Ovary (tissue), 7 donors: ENCODE measurements at regions not wholly inside any gene's neighbourhood (a gene's known extent, or its start where the extent isn't known, plus 50 kb on each side); places are given as distances from the start of the nearest gene placed in this dataset.

Source experiments
- DNase-seq, 5 donors: peaks; one replicate each; pipeline ENCODE4 v3.0.0-alpha.2; 2019 to 2020
- H3K27ac ChIP-seq, 2 donors: fragments of 200-600 bp; one replicate each; pipeline versions ENCODE4 v1.5.1 to v1.8.0; 2019 to 2022
- H3K27me3 ChIP-seq: fragments of 200-600 bp; one replicate; pipeline ENCODE4 v1.8.0; 2022
- H3K36me3 ChIP-seq: fragments of 200-600 bp; sonication (generic); one replicate; pipeline ENCODE4 v1.5.1; 2019
- H3K4me1 ChIP-seq: one replicate; pipeline ENCODE4 v1.8.1; 2013; ENCODE audit warnings: mild to moderate bottlenecking, moderate library complexity; ENCODE audit not compliant: insufficient read depth
- H3K4me3 ChIP-seq: fragments of 200-600 bp; sonication (generic); one replicate; pipeline ENCODE4 v1.5.1; 2017
- H3K9me3 ChIP-seq, 2 donors: fragments of 200-600 bp in 1 of 2; sonication (generic) in 1 of 2; one replicate each; pipeline versions ENCODE4 v1.5.1 to v1.8.1; 2013 to 2019; ENCODE audit warnings: mild to moderate bottlenecking in 1 of 2, moderate library complexity in 1 of 2
- CTCF ChIP-seq, 3 donors: fragments of 450-650 bp in 2 of 3; fragments of 200-600 bp in 1 of 3; IDR thresholded peaks; one replicate each; pipeline versions ENCODE4 v1.5.1 to v1.8.0; 2016 to 2022; ENCODE audit warnings: antibody characterized with exemption in 3 of 3, mild to moderate bottlenecking in 1 of 3
- EP300 ChIP-seq: sonication (generic); formaldehyde crosslinking; IDR thresholded peaks from one replicate; pipeline ENCODE4 v1.6.1; 2017; ENCODE audit warnings: antibody characterized with exemption
- POLR2A ChIP-seq: fragments of 450-650 bp; IDR thresholded peaks from one replicate; pipeline ENCODE4 v1.6.1; 2017; ENCODE audit warnings: antibody characterized with exemption, mild to moderate bottlenecking, moderate library complexity
- WGBS, 3 donors: extraction: QIAGEN DNeasy Blood & Tissue Kit in 1 of 3; methylation state at CpG; one replicate each; pipeline versions ENCODE4 v1.1.5 to v1.1.7; 2013 to 2017; 5-methylcytosine and 5-hydroxymethylcytosine counted together
- intact Hi-C, 4 donors: fragments of 100-400 bp; cut with DNase I; formaldehyde crosslinking; loops; one replicate each; pipeline versions ENCODE4 v1.11.0 to v1.15.1; 2022 to 2023
- donor health status: DM: no; HTN: no; CAD: no; lungs with moderate emphysema.
- donor health status: DM: no; HTN: no; CAD: no.
- donor health status: Bipolar disorder and iron deficiency.
- donor health status: DM: no; HTN: no; CAD: no.
- donor health status: DM: yes; HTN: yes; CAD: no.

DNA sequence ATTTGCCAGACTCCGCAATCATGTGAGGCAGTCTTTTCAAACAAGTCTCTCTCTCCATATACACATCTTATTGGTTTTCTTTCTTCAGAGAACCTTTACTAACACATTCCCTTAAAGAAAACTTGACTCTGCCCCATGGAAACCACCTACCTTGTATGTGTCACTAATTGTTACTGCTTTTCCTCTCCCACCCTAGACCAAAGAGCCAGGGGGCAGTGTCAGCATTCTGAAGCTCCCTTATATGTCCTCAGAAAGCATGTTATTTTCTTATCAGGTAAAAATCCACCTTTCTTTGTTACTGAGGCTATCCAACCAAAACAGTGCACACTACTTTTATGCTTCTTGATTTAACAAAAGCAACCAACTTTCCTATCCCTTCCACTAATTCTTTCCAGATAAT lies 98.9 kb upstream of the SLC5A9 start:
- 98 to 100% (median 100%) methylated on average over 1 of the region's 1 CpG for WGBS, 3 donors
- Histone ChIP-seq H3K4me3 (no peak overlapping the region), H3K9me3 (no peaks in the 10 kb centered on the region), H3K36me3 (no peaks in the 10 kb centered on the region), H3K4me1 (no peaks in the 10 kb centered on the region), H3K27ac (no peak overlapping the region), H3K27me3 (no peaks in the 10 kb centered on the region)
- DNase-seq = no peak
- intact Hi-C loops = no loop called here
- TF ChIP-seq POLR2A (no peak), EP300 (no peak), CTCF (IDR thresholded peaks at IDR 0.05) (no peak)

GRCh38 chr1:48121955-48122354 lies 100.6 kb upstream of the SLC5A9 start:
- Histone ChIP-seq H3K27ac (no peak overlapping the region), H3K27me3 (no peaks in the 10 kb centered on the region), H3K4me1 (no peaks in the 10 kb centered on the region), H3K36me3 (no peaks in the 10 kb centered on the region), H3K4me3 (no peak overlapping the region), H3K9me3 (no peaks in the 10 kb centered on the region)
- intact Hi-C loops = no loop called here
- 44 to 52% (median 51%) methylated on average over 4 of the region's 4 CpGs for WGBS, 3 donors
- no peak for DNase-seq
- TF ChIP-seq CTCF (IDR thresholded peaks at IDR 0.05) = no peak
- TF ChIP-seq EP300 = no peak
- TF ChIP-seq POLR2A = no peak

GRCh38 chr1:48120621-48121020 lies 101.9 kb upstream of the SLC5A9 start:
- no peaks in the 10 kb centered on the region for H3K36me3 ChIP-seq
- no peak for DNase-seq
- H3K4me1 ChIP-seq = no peaks in the 10 kb centered on the region
- TF ChIP-seq CTCF (IDR thresholded peaks at IDR 0.05) (no peak), EP300 (no peak), POLR2A (no peak)
- no peaks in the 10 kb centered on the region for H3K27me3 ChIP-seq
- no peaks in the 10 kb centered on the region for H3K9me3 ChIP-seq
- H3K27ac ChIP-seq = no peak overlapping the region
- no peak overlapping the region for H3K4me3 ChIP-seq
- intact Hi-C loops = no loop called here

DNA sequence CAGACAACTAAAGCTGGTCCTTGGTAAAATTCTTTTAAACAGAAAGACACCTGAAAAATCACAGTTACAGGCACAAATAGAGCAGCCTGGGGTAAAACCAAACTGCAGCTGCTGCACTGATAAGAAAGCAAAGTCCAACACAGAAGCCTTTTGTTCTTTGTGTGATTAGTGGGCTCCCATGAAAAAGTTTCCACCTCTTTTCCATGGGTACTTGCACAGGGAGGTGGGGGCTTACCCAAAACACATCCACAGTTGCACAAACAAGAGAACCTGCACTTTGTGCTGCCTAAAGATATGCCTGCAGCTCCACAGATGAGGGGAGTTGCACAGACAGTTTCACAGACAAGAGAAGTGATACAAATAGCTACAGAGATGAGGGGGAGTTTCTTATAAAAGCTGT lies 106.7 kb upstream of the SLC5A9 start:
- intact Hi-C loops = no loop called here
- DNase-seq = no peak
- no peaks in the 10 kb centered on the region for H3K36me3 ChIP-seq
- H3K4me1 ChIP-seq = no peaks in the 10 kb centered on the region
- H3K4me3 ChIP-seq = no peak overlapping the region
- no peaks in the 10 kb centered on the region for H3K9me3 ChIP-seq
- no peaks in the 10 kb centered on the region for H3K27me3 ChIP-seq
- H3K27ac ChIP-seq = no peak overlapping the region
- TF ChIP-seq CTCF (IDR thresholded peaks at IDR 0.05) (no peak), POLR2A (no peak), EP300 (no peak)
